Rectal smooth muscle tissue (tissue), 1 donor: ENCODE measurements at regions not wholly inside any gene's neighbourhood (a gene's known extent, or its start where the extent isn't known, plus 50 kb on each side); places are given as distances from the start of the nearest gene placed in this dataset.

ENCODE experiments used
- H3K27ac ChIP-seq: one replicate; pipeline ENCODE4 v1.7.0; 2013; ENCODE audit warnings: low read depth, low read length, inconsistent platforms
- H3K27me3 ChIP-seq: one replicate; pipeline ENCODE4 v1.7.0; 2013; ENCODE audit warnings: low read length; ENCODE audit not compliant: control insufficient read depth, insufficient read depth
- H3K36me3 ChIP-seq: one replicate; pipeline ENCODE4 v1.7.0; 2013; ENCODE audit warnings: low read length; ENCODE audit not compliant: control insufficient read depth, insufficient read depth
- H3K4me1 ChIP-seq: one replicate; pipeline ENCODE4 v1.7.0; 2013; ENCODE audit warnings: low read length; ENCODE audit not compliant: control insufficient read depth, insufficient read depth
- H3K4me3 ChIP-seq: one replicate; pipeline ENCODE4 v1.7.0; 2013; ENCODE audit warnings: low read length
- H3K9ac ChIP-seq: one replicate; pipeline ENCODE4 v1.7.0; 2013; ENCODE audit warnings: low read length

GRCh38 chr1:164296172-164296571 is 262.8 kb upstream of the PBX1 start:
- H3K36me3 ChIP-seq, result no peaks in the 10 kb centered on the region
- H3K9ac ChIP-seq, result no peak overlapping the region
- no peak overlapping the region for H3K4me3 ChIP-seq
- H3K27ac ChIP-seq, result peak overlapping the region; percentile 50
- no peaks in the 10 kb centered on the region for H3K27me3 ChIP-seq
- peaks cover 8% of the 10 kb centered on the region for H3K4me1 ChIP-seq

- Histone ChIP-seq H3K36me3 (no peaks in the 10 kb centered on the region), H3K9ac (no peak overlapping the region), H3K27me3 (no peaks in the 10 kb centered on the region), H3K4me1 (no peaks in the 10 kb centered on the region), H3K27ac (no peak overlapping the region), H3K4me3 (no peak overlapping the region)
Measured at GRCh38 chr1:164308101-164308500, 250.9 kb upstream of the PBX1 start.

GRCh38 chr1:164310166-164310565 is 248.8 kb upstream of the PBX1 start:
- H3K36me3 ChIP-seq, result no peaks in the 10 kb centered on the region
- no peak overlapping the region for H3K9ac ChIP-seq
- no peaks in the 10 kb centered on the region for H3K27me3 ChIP-seq
- H3K27ac ChIP-seq, result no peak overlapping the region
- H3K4me3 ChIP-seq, result no peak overlapping the region
- H3K4me1 ChIP-seq, result no peaks in the 10 kb centered on the region

- no peaks in the 10 kb centered on the region for H3K27me3 ChIP-seq
- no peak overlapping the region for H3K4me3 ChIP-seq
- no peaks in the 10 kb centered on the region for H3K4me1 ChIP-seq
- no peaks in the 10 kb centered on the region for H3K36me3 ChIP-seq
- H3K9ac ChIP-seq, result no peak overlapping the region
- H3K27ac ChIP-seq, result no peak overlapping the region
Measured at GRCh38 chr1:164311377-164311776, 247.6 kb upstream of the PBX1 start.

GRCh38 chr1:164320790-164321731 is 237.9 kb upstream of the PBX1 start:
- Histone ChIP-seq H3K9ac (no peak overlapping the region), H3K36me3 (no peaks in the 10 kb centered on the region), H3K27me3 (no peaks in the 10 kb centered on the region), H3K4me1 (peaks cover 2% of the 10 kb centered on the region), H3K4me3 (peak overlapping the region; percentile 61), H3K27ac (peak overlapping the region; percentile 31)

GRCh38 chr1:164325786-164326185 is 233.2 kb upstream of the PBX1 start:
- no peaks in the 10 kb centered on the region for H3K4me1 ChIP-seq
- H3K36me3 ChIP-seq, result no peaks in the 10 kb centered on the region
- no peak overlapping the region for H3K27ac ChIP-seq
- H3K9ac ChIP-seq, result no peak overlapping the region
- H3K27me3 ChIP-seq, result no peaks in the 10 kb centered on the region
- H3K4me3 ChIP-seq, result no peak overlapping the region

- H3K9ac ChIP-seq, result no peak overlapping the region
- no peaks in the 10 kb centered on the region for H3K36me3 ChIP-seq
- H3K4me1 ChIP-seq, result no peaks in the 10 kb centered on the region
- no peaks in the 10 kb centered on the region for H3K27me3 ChIP-seq
- no peak overlapping the region for H3K4me3 ChIP-seq
- H3K27ac ChIP-seq, result no peak overlapping the region
Measured at GRCh38 chr1:164333387-164333786, 225.6 kb upstream of the PBX1 start.

- Histone ChIP-seq H3K27me3 (no peaks in the 10 kb centered on the region), H3K4me1 (no peaks in the 10 kb centered on the region), H3K9ac (no peak overlapping the region), H3K36me3 (no peaks in the 10 kb centered on the region), H3K27ac (no peak overlapping the region), H3K4me3 (no peak overlapping the region)
Measured at GRCh38 chr1:164337394-164337793, 221.6 kb upstream of the PBX1 start.

GRCh38 chr1:164337885-164338284 is 221.1 kb upstream of the PBX1 start:
- Histone ChIP-seq H3K4me3 (no peak overlapping the region), H3K4me1 (no peaks in the 10 kb centered on the region), H3K27ac (no peak overlapping the region), H3K27me3 (no peaks in the 10 kb centered on the region), H3K36me3 (no peaks in the 10 kb centered on the region), H3K9ac (no peak overlapping the region)

- H3K27ac ChIP-seq, result no peak overlapping the region
- no peak overlapping the region for H3K9ac ChIP-seq
- H3K4me3 ChIP-seq, result no peak overlapping the region
- H3K36me3 ChIP-seq, result no peaks in the 10 kb centered on the region
- H3K27me3 ChIP-seq, result no peaks in the 10 kb centered on the region
- H3K4me1 ChIP-seq, result no peaks in the 10 kb centered on the region
Measured at GRCh38 chr1:164343189-164343588, 215.8 kb upstream of the PBX1 start.

GRCh38 chr1:164347980-164348379 is 211.0 kb upstream of the PBX1 start:
- no peak overlapping the region for H3K27ac ChIP-seq
- H3K36me3 ChIP-seq, result no peaks in the 10 kb centered on the region
- H3K27me3 ChIP-seq, result no peaks in the 10 kb centered on the region
- H3K9ac ChIP-seq, result no peak overlapping the region
- no peaks in the 10 kb centered on the region for H3K4me1 ChIP-seq
- H3K4me3 ChIP-seq, result no peak overlapping the region

- Histone ChIP-seq H3K36me3 (no peaks in the 10 kb centered on the region), H3K4me1 (no peaks in the 10 kb centered on the region), H3K27ac (no peak overlapping the region), H3K27me3 (no peaks in the 10 kb centered on the region), H3K9ac (no peak overlapping the region), H3K4me3 (no peak overlapping the region)
Measured at GRCh38 chr1:164356511-164356910, 202.5 kb upstream of the PBX1 start.

- Histone ChIP-seq H3K27me3 (no peaks in the 10 kb centered on the region), H3K9ac (no peak overlapping the region), H3K4me1 (peaks cover 2% of the 10 kb centered on the region)
Measured at GRCh38 chr1:164360265-164360664, 198.7 kb upstream of the PBX1 start.

More at GRCh38 chr1:164360265-164360664, 198.7 kb upstream of the PBX1 start:
- no peak overlapping the region for H3K27ac ChIP-seq
- H3K36me3 ChIP-seq, result no peaks in the 10 kb centered on the region
- H3K4me3 ChIP-seq, result no peak overlapping the region
